A549 (cell line): ENCODE measurements at regions not wholly inside any gene's neighbourhood (a gene's known extent, or its start where the extent isn't known, plus 50 kb on each side); places are given as distances from the start of the nearest gene placed in this dataset.
"Not testable (repeated sequence)": the region's sequence is repeated elsewhere in the genome, so short reads cannot be mapped to it uniquely, and the experiment has no call there.

ENCODE experiments used
- ATAC-seq, 2 experiments: fragments of 200-7000 bp in 1 of 2; fragments of >200 bp in 1 of 2; cut with Nextera tagmentation in 1 of 2; cut with Tn5 transposase in 1 of 2; 3 replicates each; pipeline versions ENCODE4 v1.8.0 to v1.9.1; 2018 to 2020; ENCODE audit warnings: mild to moderate bottlenecking in 1 of 2, moderate library complexity in 1 of 2
- CTCF ChIA-PET: fragments of 300-600 bp; sonication (Branson Sonifier 250); formaldehyde crosslinking; extraction: SDS; loops from one replicate; lab custom pipeline; 2021; ENCODE audit warnings: antibody characterized with exemption, inconsistent platforms; lab: Yijun Ruan, JAX
- POLR2A ChIA-PET: fragments of 350-600 bp; formaldehyde crosslinking; extraction: SDS; loops from one replicate; lab custom pipeline; 2021; ENCODE audit warnings: antibody characterized with exemption, inconsistent platforms; lab: Yijun Ruan, JAX
- DNase-seq, 2 experiments: peaks; one replicate each; pipeline versions ENCODE4 v3.0.0 to v3.0.0-alpha.2; 2011 to 2016; ENCODE audit warnings: low read depth in 1 of 2, low spot score in 1 of 2
- FAIRE-seq: peaks from 2 replicates; lab custom pipeline; 2011; peaks lifted over from hg19 to GRCh38; lab: Jason Lieb, UNC
- H3K27ac ChIP-seq, 2 experiments: fragments of >200 bp; sonication (Bioruptor Twin); formaldehyde crosslinking; 3 replicates each; pipeline ENCODE4 v1.5.1; 2016 to 2017
- H3K4me1 ChIP-seq: fragments of >200 bp; sonication (Bioruptor Twin); formaldehyde crosslinking; 3 replicates; pipeline ENCODE4 v1.6.1; 2016
- H3K4me2 ChIP-seq: fragments of >200 bp; sonication (Bioruptor Twin); formaldehyde crosslinking; 3 replicates; pipeline ENCODE4 v1.6.1; 2016
- H3K4me3 ChIP-seq: fragments of >200 bp; sonication (Bioruptor Twin); formaldehyde crosslinking; 3 replicates; pipeline ENCODE4 v1.5.1; 2016
- H3K9me3 ChIP-seq: fragments of >200 bp; sonication (Bioruptor Twin); formaldehyde crosslinking; 3 replicates; pipeline ENCODE4 v1.6.1; 2016
- BHLHE40 ChIP-seq: IDR thresholded peaks from 2 replicates; pipeline ENCODE4 v1.6.1; 2012; ENCODE audit warnings: low read depth, low read length, inconsistent platforms
- CBX2 ChIP-seq: fragments of 200-600 bp; sonication (generic); IDR thresholded peaks from 2 replicates; pipeline ENCODE4 v1.6.1; 2016; ENCODE audit warnings: low read depth, mild to moderate bottlenecking, borderline replicate concordance
- CBX8 ChIP-seq: fragments of 200-600 bp; sonication (generic); IDR thresholded peaks from 2 replicates; pipeline ENCODE4 v1.6.1; 2016
- EHMT2 ChIP-seq: fragments of 200-600 bp; sonication (generic); IDR thresholded peaks from 2 replicates; pipeline ENCODE4 v1.6.1; 2016; ENCODE audit warnings: antibody characterized with exemption, low read depth, mild to moderate bottlenecking, moderate library complexity
- EP300 ChIP-seq, 2 experiments: fragments of >200 bp; sonication (Bioruptor Twin); formaldehyde crosslinking; IDR thresholded peaks; 2 replicates in 1 of 2; 3 replicates in 1 of 2; pipeline ENCODE4 v1.6.1; 2016 to 2017
- ESRRA ChIP-seq: fragments of 150-350 bp; IDR thresholded peaks from 2 replicates; pipeline ENCODE4 v1.6.1; 2014; ENCODE audit warnings: mild to moderate bottlenecking, low read length, borderline replicate concordance
- FOSL2 ChIP-seq, 2 experiments: fragments of 450-650 bp in 1 of 2; fragments of >200 bp in 1 of 2; sonication (Bioruptor Twin) in 1 of 2; formaldehyde crosslinking; IDR thresholded peaks; 2 replicates each; pipeline versions ENCODE4 v1.5.0 to v1.6.1; 2016 to 2020; ENCODE audit warnings: mild to moderate bottlenecking in 1 of 2, moderate library complexity in 1 of 2
- FOXS1 ChIP-seq: fragments of 250-450 bp; sonication (Bioruptor Pico); IDR thresholded peaks from 2 replicates; pipeline ENCODE4 v1.5.0; 2020; ENCODE audit warnings: mild to moderate bottlenecking, moderate library complexity
- GATA3 ChIP-seq: IDR thresholded peaks from 2 replicates; pipeline ENCODE4 v1.6.1; 2012; ENCODE audit warnings: borderline replicate concordance
- HEYL ChIP-seq: fragments of 250-450 bp; sonication (Bioruptor Pico); IDR thresholded peaks from 2 replicates; pipeline ENCODE4 v1.8.0; 2021; ENCODE audit warnings: mild to moderate bottlenecking, moderate library complexity
- JUN ChIP-seq, 2 experiments: fragments of >200 bp; sonication (Bioruptor Twin); formaldehyde crosslinking; IDR thresholded peaks; 2 replicates in 1 of 2; 3 replicates in 1 of 2; pipeline ENCODE4 v1.6.1; 2016 to 2017
- JUNB ChIP-seq: fragments of >200 bp; sonication (Bioruptor Twin); formaldehyde crosslinking; IDR thresholded peaks from 2 replicates; pipeline ENCODE4 v1.6.1; 2016
- KDM5A ChIP-seq: fragments of 200-600 bp; sonication (generic); IDR thresholded peaks from 2 replicates; pipeline ENCODE4 v1.6.1; 2016; ENCODE audit warnings: antibody characterized with exemption, mild to moderate bottlenecking
- MAFK ChIP-seq: fragments of 450-650 bp; IDR thresholded peaks from 2 replicates; pipeline ENCODE4 v1.6.1; 2014; ENCODE audit not compliant: partially characterized antibody
- MYC ChIP-seq: IDR thresholded peaks from 2 replicates; pipeline ENCODE4 v1.6.1; 2012; ENCODE audit warnings: mild to moderate bottlenecking, inconsistent platforms, low read length, improper control_type of control experiment, borderline replicate concordance
- POLR2A ChIP-seq: IDR thresholded peaks from 2 replicates; pipeline ENCODE4 v1.6.1; 2012; ENCODE audit warnings: mild to moderate bottlenecking, low read length
- RAD21 ChIP-seq, 2 experiments: fragments of >200 bp in 1 of 2; sonication (Bioruptor Twin) in 1 of 2; formaldehyde crosslinking in 1 of 2; IDR thresholded peaks in 1 of 2; conservative IDR thresholded peaks in 1 of 2; 2 replicates in 1 of 2; 3 replicates in 1 of 2; pipeline ENCODE4 v1.6.1; 2012 to 2018; ENCODE audit warnings: inconsistent platforms in 1 of 2
- ZC3H11A ChIP-seq: fragments of 450-650 bp; IDR thresholded peaks from 2 replicates; pipeline ENCODE4 v1.6.1; 2014; ENCODE audit warnings: antibody characterized with exemption, mild to moderate bottlenecking
- ZFP36 ChIP-seq: fragments of 450-650 bp; IDR thresholded peaks from 2 replicates; pipeline ENCODE4 v1.6.1; 2014; ENCODE audit warnings: borderline replicate concordance; ENCODE audit not compliant: partially characterized antibody
- ZNF302 ChIP-seq: fragments of 250-450 bp; sonication (Bioruptor Pico); IDR thresholded peaks from 2 replicates; pipeline ENCODE4 v1.9.0; 2021; ENCODE audit warnings: inconsistent platforms, mild to moderate bottlenecking, moderate library complexity
- WGBS: methylation state at CpG from one replicate; pipeline ENCODE4 v1.1.6; 2017; ENCODE audit errors: missing lambda C conversion rate; 5-methylcytosine and 5-hydroxymethylcytosine counted together
- TF ChIP-seq, protein P1 (sequence below): fragments of >200 bp; sonication (Bioruptor Twin); formaldehyde crosslinking; IDR thresholded peaks from 3 replicates; pipeline ENCODE4 v1.5.1; 2016
- TF ChIP-seq, protein P2 (sequence below): fragments of >200 bp; sonication (Bioruptor Twin); formaldehyde crosslinking; IDR thresholded peaks from 3 replicates; pipeline ENCODE4 v1.6.1; 2016

DNA sequence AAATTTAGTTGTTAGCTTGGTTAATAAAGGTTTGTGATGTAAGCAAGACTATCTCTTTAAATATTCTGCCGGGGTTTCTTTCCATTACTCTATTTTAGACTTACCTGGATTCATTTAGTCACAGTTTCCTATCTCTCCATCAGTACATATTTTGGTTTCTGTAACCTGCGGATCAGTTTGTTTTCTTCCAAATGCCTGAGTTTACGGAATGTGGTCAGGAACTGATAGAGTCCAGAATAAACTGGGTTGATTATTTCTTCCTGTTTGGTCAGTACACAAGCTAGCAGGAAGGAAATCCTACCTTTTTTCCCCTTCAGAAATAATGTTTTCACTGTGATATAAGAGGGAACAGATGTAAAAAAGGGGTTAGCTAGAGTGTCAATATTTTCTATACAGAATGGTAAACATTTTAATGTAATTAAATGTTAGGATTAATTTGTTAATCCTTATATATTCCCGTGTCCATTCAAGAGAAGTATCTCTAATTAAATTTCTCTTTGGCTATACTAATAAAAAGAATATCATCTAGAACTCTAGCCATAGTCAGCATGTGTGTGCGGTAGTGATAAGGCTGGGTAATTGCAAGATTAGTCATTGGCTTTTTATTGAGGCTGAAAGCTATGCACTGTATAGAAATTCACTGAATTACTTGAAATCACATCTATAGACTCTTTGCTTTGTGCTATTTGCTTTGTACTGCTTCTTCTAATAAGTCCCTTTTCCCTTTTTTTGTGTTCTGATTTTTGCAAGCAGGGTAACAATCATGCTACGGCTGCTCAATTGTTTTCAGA is 144.7 kb upstream of the ADGRL4 start:
- CTCF ChIA-PET, result no interaction called here
- no peak for ATAC-seq
- H3K9me3 ChIP-seq, result no peaks in the 10 kb centered on the region
- no peaks in the 10 kb centered on the region for H3K4me1 ChIP-seq
- WGBS, result 55% methylated on average over 6 of the region's 6 CpGs
- H3K27ac ChIP-seq, result no peak overlapping the region
- H3K4me2 ChIP-seq, result no peak overlapping the region
- TF ChIP-seq ZC3H11A (no peak), JUNB (no peak)
- DNase-seq, result no peak
- no peak for FAIRE-seq
- POLR2A ChIA-PET, result no interaction called here
- no peak overlapping the region for H3K4me3 ChIP-seq

DNA sequence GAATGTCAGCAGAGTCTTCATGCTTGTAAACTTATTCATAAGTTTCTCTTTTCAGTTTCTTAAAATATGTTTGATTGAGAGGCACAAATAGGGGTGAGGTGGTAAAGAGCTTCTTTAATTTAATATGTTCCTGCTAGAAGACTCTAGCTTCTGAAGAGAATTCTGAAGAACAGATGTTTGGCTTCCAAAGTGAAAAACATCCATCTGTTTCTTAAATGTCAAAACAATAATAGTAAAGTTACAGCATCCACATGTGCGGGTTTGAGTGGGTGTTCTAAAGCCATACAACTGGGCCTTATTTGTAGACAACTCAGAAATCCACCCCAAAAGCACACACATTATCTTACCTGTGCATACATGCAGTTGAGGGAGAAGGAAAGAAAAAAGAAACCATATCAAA is 144.0 kb upstream of the ADGRL4 start:
- Histone ChIP-seq H3K4me2 (no peak overlapping the region), H3K4me1 (no peaks in the 10 kb centered on the region), H3K27ac (no peak overlapping the region), H3K4me3 (no peak overlapping the region), H3K9me3 (no peaks in the 10 kb centered on the region)
- DNase-seq (no peak), ATAC-seq (no peak), FAIRE-seq (no peak)
- TF ChIP-seq FOXS1 (CRISPR knock-in tag) (no peak), MAFK (no peak), EP300 (IDR thresholded peaks at IDR 0.05) (no peak), JUNB (no peak), ZFP36 (no peak), CBX2 (no peak), MYC (no peak), FOSL2 (IDR thresholded peaks at IDR 0.05) (no peak), FOSL2 (CRISPR knock-in tag; IDR thresholded peaks at IDR 0.05) (no peak), EHMT2 (no peak), RAD21 (conservative IDR thresholded peaks at IDR 0.05 in 1 of 2, IDR thresholded peaks at IDR 0.05 in 1 of 2) (no peak), GATA3 (no peak)
- ChIA-PET CTCF (no interaction called here), POLR2A (no interaction called here)
- WGBS, result 33% methylated on average over 1 of the region's 1 CpG

DNA sequence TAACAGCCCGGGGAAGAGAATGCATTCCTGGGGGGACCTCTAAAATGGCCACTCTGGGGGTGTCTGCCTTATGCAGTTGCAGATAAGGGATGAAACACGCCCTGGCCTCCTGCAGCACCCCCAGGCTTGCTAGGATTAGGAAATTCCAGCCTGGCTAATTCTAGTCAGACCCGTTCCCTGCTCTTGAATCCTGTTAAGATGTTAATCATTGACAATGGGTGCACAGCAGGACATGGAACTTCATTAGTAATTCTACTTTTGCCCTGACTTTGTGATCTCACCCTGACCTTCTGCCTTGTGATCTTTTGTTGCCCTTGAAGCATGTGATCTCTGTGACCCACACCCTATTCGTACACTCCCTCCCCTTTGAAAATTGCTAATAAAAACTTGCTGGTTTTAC is 131.7 kb upstream of the ADGRL4 start:
- TF ChIP-seq JUN (IDR thresholded peaks at IDR 0.05), result peak; percentile 23; a peak in 1 of 5 replicates
- TF ChIP-seq RAD21 (conservative IDR thresholded peaks at IDR 0.05 in 1 of 2, IDR thresholded peaks at IDR 0.05 in 1 of 2), result peak in 1 of 2 experiments; percentile 20; a peak in 1 of 5 replicates
- peak in 1 of 2 experiments; percentile 58; a peak in 1 of 5 replicates for TF ChIP-seq EP300 (IDR thresholded peaks at IDR 0.05)
- peak; percentile 20 to 61 for DNase-seq
- POLR2A ChIA-PET, FAIRE-seq, H3K9me3 ChIP-seq, H3K4me3 ChIP-seq, CTCF ChIA-PET: not testable (repeated sequence)
- ATAC-seq, result peak in 1 of 2 experiments; percentile 90; a peak in 3 of 6 replicates
- Histone ChIP-seq H3K4me1 (peaks cover 27% of the 10 kb centered on the region), H3K27ac (peak overlapping the region; percentile 77 to 81), H3K4me2 (peak overlapping the region; percentile 49)
- 0% methylated on average over 4 of the region's 4 CpGs for WGBS

DNA sequence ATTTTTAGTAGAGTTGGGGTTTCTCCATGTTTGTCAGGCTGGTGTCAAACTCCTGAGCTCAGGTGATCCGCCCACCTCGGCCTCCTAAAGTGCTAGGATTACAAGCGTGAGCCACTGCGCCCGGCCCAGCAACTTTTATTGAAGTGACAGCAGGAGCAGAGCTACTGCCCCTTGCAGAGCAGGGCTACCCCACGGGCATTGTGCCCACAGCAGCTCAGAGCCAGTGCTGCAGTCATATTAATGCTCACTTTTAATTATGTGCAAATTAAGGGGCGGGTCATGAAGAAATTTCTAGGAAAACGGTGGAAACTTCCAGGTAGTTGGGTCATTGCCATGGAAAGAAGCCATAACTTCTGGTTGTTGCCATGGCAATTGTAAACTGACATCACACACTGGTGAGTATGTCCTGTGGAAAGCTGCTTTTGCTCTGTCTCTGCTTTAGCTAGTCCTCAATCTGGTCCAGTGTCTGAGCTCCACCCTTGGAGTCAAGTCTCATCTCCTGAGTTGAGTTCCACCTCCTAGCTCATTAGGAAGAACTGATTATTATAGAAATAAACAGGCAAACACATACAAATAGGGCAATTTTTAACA is 127.3 kb upstream of the ADGRL4 start:
- H3K27ac ChIP-seq, result peak overlapping the region in 1 of 2 experiments; percentile 43; a peak in 1 of 6 replicates
- DNase-seq, result no peak

More for the DNA sequence above, 127.3 kb upstream of the ADGRL4 start:
- Histone ChIP-seq H3K4me1 (peaks cover 33% of the 10 kb centered on the region), H3K4me3 (no peak overlapping the region), H3K9me3 (no peaks in the 10 kb centered on the region), H3K4me2 (no peak overlapping the region)
- ChIA-PET CTCF (interaction anchor here (0.7 kb wide), 1 partner anchor 25 kb away, joined by 3 read pairs; no protein-coding TSS in a partner anchor), POLR2A (no interaction called here)
- ATAC-seq, result no peak
- WGBS, result 69% methylated on average over 8 of the region's 8 CpGs
- TF ChIP-seq CBX2 (no peak), ZNF302 (CRISPR knock-in tag) (no peak), HEYL (CRISPR knock-in tag) (no peak), KDM5A (no peak), BHLHE40 (no peak), ZFP36 (no peak), ESRRA (no peak), POLR2A (no peak), CBX8 (no peak), MYC (no peak), FOXS1 (CRISPR knock-in tag) (no peak), MAFK (no peak)
- TF ChIP-seq, protein P1, sequence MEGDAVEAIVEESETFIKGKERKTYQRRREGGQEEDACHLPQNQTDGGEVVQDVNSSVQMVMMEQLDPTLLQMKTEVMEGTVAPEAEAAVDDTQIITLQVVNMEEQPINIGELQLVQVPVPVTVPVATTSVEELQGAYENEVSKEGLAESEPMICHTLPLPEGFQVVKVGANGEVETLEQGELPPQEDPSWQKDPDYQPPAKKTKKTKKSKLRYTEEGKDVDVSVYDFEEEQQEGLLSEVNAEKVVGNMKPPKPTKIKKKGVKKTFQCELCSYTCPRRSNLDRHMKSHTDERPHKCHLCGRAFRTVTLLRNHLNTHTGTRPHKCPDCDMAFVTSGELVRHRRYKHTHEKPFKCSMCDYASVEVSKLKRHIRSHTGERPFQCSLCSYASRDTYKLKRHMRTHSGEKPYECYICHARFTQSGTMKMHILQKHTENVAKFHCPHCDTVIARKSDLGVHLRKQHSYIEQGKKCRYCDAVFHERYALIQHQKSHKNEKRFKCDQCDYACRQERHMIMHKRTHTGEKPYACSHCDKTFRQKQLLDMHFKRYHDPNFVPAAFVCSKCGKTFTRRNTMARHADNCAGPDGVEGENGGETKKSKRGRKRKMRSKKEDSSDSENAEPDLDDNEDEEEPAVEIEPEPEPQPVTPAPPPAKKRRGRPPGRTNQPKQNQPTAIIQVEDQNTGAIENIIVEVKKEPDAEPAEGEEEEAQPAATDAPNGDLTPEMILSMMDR, result no peak
- TF ChIP-seq, protein P2, sequence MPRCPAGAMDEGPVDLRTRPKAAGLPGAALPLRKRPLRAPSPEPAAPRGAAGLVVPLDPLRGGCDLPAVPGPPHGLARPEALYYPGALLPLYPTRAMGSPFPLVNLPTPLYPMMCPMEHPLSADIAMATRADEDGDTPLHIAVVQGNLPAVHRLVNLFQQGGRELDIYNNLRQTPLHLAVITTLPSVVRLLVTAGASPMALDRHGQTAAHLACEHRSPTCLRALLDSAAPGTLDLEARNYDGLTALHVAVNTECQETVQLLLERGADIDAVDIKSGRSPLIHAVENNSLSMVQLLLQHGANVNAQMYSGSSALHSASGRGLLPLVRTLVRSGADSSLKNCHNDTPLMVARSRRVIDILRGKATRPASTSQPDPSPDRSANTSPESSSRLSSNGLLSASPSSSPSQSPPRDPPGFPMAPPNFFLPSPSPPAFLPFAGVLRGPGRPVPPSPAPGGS, result no peak
- TF ChIP-seq, all 56 proteins: peak for 0
- FAIRE-seq, result no peak
